HepG2 (cell line): ENCODE measurements at regions not wholly inside any gene's neighbourhood (a gene's known extent, or its start where the extent isn't known, plus 50 kb on each side); places are given as distances from the start of the nearest gene placed in this dataset.

Experiments used
- ATAC-seq: fragments of 200-7000 bp; cut with Tn5 transposase; 3 replicates; pipeline ENCODE4 v1.9.1; 2020; ENCODE audit warnings: mild to moderate bottlenecking, moderate library complexity
- BruUV-seq: library from RNA; stranded (reverse); fragments of 400-500 nt; replicated peaks from 2 replicates; lab custom pipeline; 2021; lab: Mats Ljungman, UMichigan
- CTCF ChIA-PET: fragments of 300-600 bp; formaldehyde crosslinking; extraction: SDS; loops from one replicate; lab custom pipeline; 2021; ENCODE audit warnings: low total read pairs, inconsistent platforms, low intra/inter-chr PET ratio; lab: Yijun Ruan, JAX
- POLR2A ChIA-PET: fragments of 350-600 bp; sonication (Branson Sonifier 250); formaldehyde crosslinking; loops from one replicate; lab custom pipeline; 2020; ENCODE audit warnings: antibody characterized with exemption, inconsistent platforms; lab: Yijun Ruan, JAX
- DNase-seq: peaks from one replicate; pipeline ENCODE4 v3.0.0-alpha.2; 2015; ENCODE audit warnings: low spot score
- FAIRE-seq: peaks from 3 replicates; lab custom pipeline; 2011; peaks lifted over from hg19 to GRCh38; lab: Jason Lieb, UNC
- H2AFZ ChIP-seq: one replicate; pipeline ENCODE4 v1.6.1; 2011; ENCODE audit warnings: low read length, inconsistent platforms
- H3K27ac ChIP-seq: fragments of 300-600 bp; 3 replicates; pipeline ENCODE4 v1.8.0; 2011; ENCODE audit warnings: mixed run types, mild to moderate bottlenecking, mixed read lengths, low read length, inconsistent platforms; ENCODE audit not compliant: insufficient read depth; ENCODE audit errors: extremely low read length
- H3K27me3 ChIP-seq, 2 experiments: fragments of 200-600 bp in 1 of 2; 2 replicates in 1 of 2; 3 replicates in 1 of 2; pipeline versions ENCODE4 v1.6.0 to v1.8.0; 2011; ENCODE audit warnings: low read length in 2 of 2, mild to moderate bottlenecking in 2 of 2, moderate library complexity in 2 of 2, inconsistent platforms in 1 of 2; ENCODE audit not compliant: insufficient read depth in 2 of 2, control insufficient read depth in 1 of 2
- H3K36me3 ChIP-seq, 2 experiments: fragments of 200-600 bp in 1 of 2; replicated peaks in 1 of 2; 2 replicates in 1 of 2; 3 replicates in 1 of 2; pipeline versions ENCODE4 v1.5.1 to v1.8.0; 2011; ENCODE audit warnings: low read length in 2 of 2, inconsistent platforms in 1 of 2; ENCODE audit not compliant: insufficient read depth in 2 of 2, control insufficient read depth in 1 of 2
- H3K4me1 ChIP-seq: 2 replicates; pipeline ENCODE4 v1.5.1; 2012; ENCODE audit warnings: low read length, inconsistent platforms; ENCODE audit not compliant: insufficient read depth
- H3K4me2 ChIP-seq: 2 replicates; pipeline ENCODE4 v1.6.0; 2011; ENCODE audit warnings: low read depth, low read length, inconsistent platforms
- H3K4me3 ChIP-seq, 3 experiments: fragments of 200-600 bp in 1 of 3; sonication (generic), shearing (Covaris generic) in 1 of 3; replicated peaks in 1 of 3; 2 replicates each; pipeline ENCODE4 v1.5.1; 2011 to 2016; ENCODE audit warnings: low read length in 3 of 3, inconsistent platforms in 2 of 3, low read depth in 2 of 3, mild to moderate bottlenecking in 2 of 3, control low read depth in 1 of 3, mixed read lengths in 1 of 3; ENCODE audit not compliant: insufficient read depth in 1 of 3
- H3K79me2 ChIP-seq: one replicate; pipeline ENCODE4 v1.6.1; 2011; ENCODE audit warnings: low read length, inconsistent platforms; ENCODE audit not compliant: insufficient read depth
- H3K9ac ChIP-seq: 2 replicates; pipeline ENCODE4 v1.6.0; 2011; ENCODE audit warnings: mild to moderate bottlenecking, low read depth, low read length, inconsistent platforms; ENCODE audit not compliant: insufficient read depth
- H3K9me3 ChIP-seq: 2 replicates; pipeline ENCODE4 v1.5.1; 2012; ENCODE audit warnings: mild to moderate bottlenecking, low read length
- H4K20me1 ChIP-seq: 2 replicates; pipeline ENCODE4 v1.6.0; 2011; ENCODE audit warnings: inconsistent platforms, mild to moderate bottlenecking, low read length, moderate library complexity; ENCODE audit not compliant: insufficient read depth
- ARHGAP35 ChIP-seq: sonication (generic); formaldehyde crosslinking; IDR thresholded peaks from 2 replicates; pipeline ENCODE4 v1.9.0; 2022; ENCODE audit warnings: mild to moderate bottlenecking, inconsistent platforms, moderate library complexity, missing genetic modification reagents, borderline replicate concordance
- BORCS8-MEF2B ChIP-seq: sonication (generic); formaldehyde crosslinking; IDR thresholded peaks from 2 replicates; pipeline ENCODE4 v1.8.0; 2022; ENCODE audit warnings: mild to moderate bottlenecking, missing genetic modification reagents
- BRCA1 ChIP-seq: sonication (generic); formaldehyde crosslinking; IDR thresholded peaks from 2 replicates; pipeline ENCODE4 v1.4.0; 2020; ENCODE audit warnings: missing genetic modification reagents
- CCAR2 ChIP-seq: fragments of 200-400 bp; formaldehyde crosslinking; optimal IDR thresholded peaks from 2 replicates; pipeline ENCODE3; 2018; ENCODE audit warnings: low read depth, mild to moderate bottlenecking, low read length, moderate library complexity
- KLF15 ChIP-seq: sonication (generic); formaldehyde crosslinking; IDR thresholded peaks from 2 replicates; pipeline ENCODE4 v1.8.1; 2023; ENCODE audit warnings: borderline replicate concordance, mild to moderate bottlenecking, inconsistent platforms, missing genetic modification reagents, mixed read lengths
- MAFF ChIP-seq: IDR thresholded peaks from 2 replicates; pipeline ENCODE4 v1.6.1; 2011; ENCODE audit warnings: low read depth, low read length, improper control_type of control experiment
- MAFK ChIP-seq, 2 experiments: IDR thresholded peaks in 1 of 2; conservative IDR thresholded peaks in 1 of 2; 2 replicates each; pipeline ENCODE4 v1.6.1; 2011; ENCODE audit warnings: improper control_type of control experiment in 2 of 2, low read length in 2 of 2
- MXI1 ChIP-seq: IDR thresholded peaks from 3 replicates; pipeline ENCODE4 v1.6.1; 2012; ENCODE audit warnings: low read depth, low read length, inconsistent platforms, borderline replicate concordance
- NCOR1 ChIP-seq: fragments of 200-600 bp; sonication (generic); IDR thresholded peaks from 2 replicates; pipeline ENCODE4 v1.7.0; 2017; ENCODE audit warnings: antibody characterized with exemption, low read length, borderline replicate concordance
- RAD21 ChIP-seq: fragments of 450-650 bp; formaldehyde crosslinking; IDR thresholded peaks from 2 replicates; pipeline ENCODE4 v1.5.0; 2020; ENCODE audit warnings: mild to moderate bottlenecking
- RARA ChIP-seq: IDR thresholded peaks from 2 replicates; pipeline ENCODE4 v1.6.1; 2016; ENCODE audit warnings: missing genetic modification reagents, missing compliant biosample characterization
- REXO4 ChIP-seq: sonication (generic); formaldehyde crosslinking; IDR thresholded peaks from 2 replicates; pipeline ENCODE4 v1.8.0; 2022; ENCODE audit warnings: missing genetic modification reagents, mild to moderate bottlenecking, borderline replicate concordance
- RFX3 ChIP-seq: IDR thresholded peaks from 2 replicates; pipeline ENCODE4 v1.6.1; 2016; ENCODE audit warnings: missing biosample characterization, missing genetic modification reagents
- RXRA ChIP-seq: sonication (generic); formaldehyde crosslinking; IDR thresholded peaks from 2 replicates; pipeline ENCODE4 v1.5.1; 2020; ENCODE audit warnings: missing genetic modification reagents
- SRY ChIP-seq: sonication (generic); formaldehyde crosslinking; IDR thresholded peaks from 2 replicates; pipeline ENCODE4 v1.8.0; 2022; ENCODE audit warnings: mild to moderate bottlenecking, missing genetic modification reagents
- ZNF670 ChIP-seq: sonication (generic); formaldehyde crosslinking; IDR thresholded peaks from 2 replicates; pipeline ENCODE4 v1.8.0; 2022; ENCODE audit warnings: mild to moderate bottlenecking, missing genetic modification reagents, borderline replicate concordance
- ZNF672 ChIP-seq: sonication (generic); formaldehyde crosslinking; IDR thresholded peaks from 2 replicates; pipeline ENCODE4 v1.8.1; 2022; ENCODE audit warnings: missing genetic modification reagents
- whole genome bisulfite sequencing: methylation state at CpG from one replicate; pipeline ENCODE4 v1.1.6; 2017; ENCODE audit warnings: low lambda C conversion rate; 5-methylcytosine and 5-hydroxymethylcytosine counted together
- in situ Hi-C: cut with HindIII; loops from 2 replicates; pipeline ENCODE4 v1.10.0; 2017; ENCODE audit warnings: low pct_unique_long_range_greater_than_20kb; ENCODE audit not compliant: extremely low pct_ligation_motif_present
- intact Hi-C: fragments of 100-400 bp; cut with micrococcal nuclease; formaldehyde crosslinking; loops from one replicate; pipeline ENCODE4 v1.10.0; 2022; ENCODE audit not compliant: unreplicated experiment
- TF ChIP-seq, protein P1 (sequence below): sonication (generic); formaldehyde crosslinking; IDR thresholded peaks from 2 replicates; pipeline ENCODE4 v1.8.1; 2022; ENCODE audit warnings: low read depth, mild to moderate bottlenecking, missing genetic modification reagents
- TF ChIP-seq, protein P2 (sequence below): sonication (generic); formaldehyde crosslinking; IDR thresholded peaks from 2 replicates; pipeline ENCODE4 v1.4.0; 2020; ENCODE audit warnings: missing genetic modification reagents

DNA sequence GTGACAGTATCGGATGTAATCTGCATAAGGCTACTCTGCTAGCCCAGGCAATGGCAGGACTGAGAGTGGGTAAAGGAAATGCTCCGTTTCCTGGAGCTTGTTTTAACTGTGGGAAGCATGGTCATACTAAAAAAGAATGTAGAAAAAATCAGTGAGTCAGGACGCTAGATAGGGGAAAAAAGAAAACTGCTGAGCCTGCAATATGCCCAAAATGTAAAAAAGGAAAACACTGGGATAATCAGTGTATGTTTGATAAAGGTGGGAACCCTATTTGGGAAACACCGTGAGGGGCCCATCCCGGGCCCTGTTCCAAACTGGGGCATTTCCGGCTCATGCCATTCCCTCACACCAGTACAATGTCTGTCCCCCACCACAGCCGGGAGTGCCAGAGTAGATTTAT lies 775.8 kb downstream of the ZPLD1 start:
- Histone ChIP-seq H3K27me3 (no peaks in the 10 kb centered on the region), H4K20me1 (no peaks in the 10 kb centered on the region), H3K4me1 (no peaks in the 10 kb centered on the region), H3K27ac (no peak overlapping the region), H3K4me3 (no peak overlapping the region), H3K79me2 (no peaks in the 10 kb centered on the region), H3K9me3 (no peaks in the 10 kb centered on the region), H3K4me2 (no peak overlapping the region), H3K36me3 (no peaks in the 10 kb centered on the region), H3K9ac (no peak overlapping the region), H2AFZ (no peak overlapping the region)
- ATAC-seq, result no peak
- CTCF ChIA-PET, result no interaction called here
- 13% methylated on average over 6 of the region's 7 CpGs for WGBS
- no peak for DNase-seq
- TF ChIP-seq MAFK (conservative IDR thresholded peaks at IDR 0.05 in 1 of 2, IDR thresholded peaks at IDR 0.05 in 1 of 2; ENCODE audit: low read length in 2 of 2), result peak; percentile 54 to 78; a peak in 3 of 4 replicates
- TF ChIP-seq, protein P1, sequence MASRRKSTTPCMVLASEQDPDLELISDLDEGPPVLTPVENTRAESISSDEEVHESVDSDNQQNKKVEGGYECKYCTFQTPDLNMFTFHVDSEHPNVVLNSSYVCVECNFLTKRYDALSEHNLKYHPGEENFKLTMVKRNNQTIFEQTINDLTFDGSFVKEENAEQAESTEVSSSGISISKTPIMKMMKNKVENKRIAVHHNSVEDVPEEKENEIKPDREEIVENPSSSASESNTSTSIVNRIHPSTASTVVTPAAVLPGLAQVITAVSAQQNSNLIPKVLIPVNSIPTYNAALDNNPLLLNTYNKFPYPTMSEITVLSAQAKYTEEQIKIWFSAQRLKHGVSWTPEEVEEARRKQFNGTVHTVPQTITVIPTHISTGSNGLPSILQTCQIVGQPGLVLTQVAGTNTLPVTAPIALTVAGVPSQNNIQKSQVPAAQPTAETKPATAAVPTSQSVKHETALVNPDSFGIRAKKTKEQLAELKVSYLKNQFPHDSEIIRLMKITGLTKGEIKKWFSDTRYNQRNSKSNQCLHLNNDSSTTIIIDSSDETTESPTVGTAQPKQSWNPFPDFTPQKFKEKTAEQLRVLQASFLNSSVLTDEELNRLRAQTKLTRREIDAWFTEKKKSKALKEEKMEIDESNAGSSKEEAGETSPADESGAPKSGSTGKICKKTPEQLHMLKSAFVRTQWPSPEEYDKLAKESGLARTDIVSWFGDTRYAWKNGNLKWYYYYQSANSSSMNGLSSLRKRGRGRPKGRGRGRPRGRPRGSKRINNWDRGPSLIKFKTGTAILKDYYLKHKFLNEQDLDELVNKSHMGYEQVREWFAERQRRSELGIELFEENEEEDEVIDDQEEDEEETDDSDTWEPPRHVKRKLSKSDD (CRISPR knock-in tag), result no peak
- peak; percentile 57 for TF ChIP-seq MAFF
- in situ Hi-C loops (no loop called here), intact Hi-C loops (no loop called here)
- BruUV-seq, result no TSS peak
- POLR2A ChIA-PET, result no interaction called here
- no peak for FAIRE-seq

GRCh38 chr3:103218146-103218545 lies 783.3 kb downstream of the ZPLD1 start:
- H3K36me3 ChIP-seq, result no peaks in the 10 kb centered on the region
- H4K20me1 ChIP-seq, result no peaks in the 10 kb centered on the region
- DNase-seq (no peak), FAIRE-seq (no peak), ATAC-seq (no peak)
- intact Hi-C loops (no loop called here), in situ Hi-C loops (no loop called here)
- no peaks in the 10 kb centered on the region for H3K9me3 ChIP-seq
- no peak overlapping the region for H2AFZ ChIP-seq
- no peaks in the 10 kb centered on the region for H3K4me1 ChIP-seq
- no peak overlapping the region for H3K4me2 ChIP-seq
- no peak overlapping the region for H3K27ac ChIP-seq
- POLR2A ChIA-PET, result no interaction called here
- BruUV-seq, result no TSS peak
- CTCF ChIA-PET, result no interaction called here
- H3K4me3 ChIP-seq, result no peak overlapping the region
- 0% methylated on average over 1 of the region's 1 CpG for WGBS
- no peaks in the 10 kb centered on the region for H3K27me3 ChIP-seq
- H3K79me2 ChIP-seq, result no peaks in the 10 kb centered on the region
- no peak overlapping the region for H3K9ac ChIP-seq
- no peak for TF ChIP-seq ARHGAP35 (CRISPR knock-in tag)
- no peak for TF ChIP-seq RAD21
- TF ChIP-seq ZNF672 (CRISPR knock-in tag), result no peak
- no peak for TF ChIP-seq RXRA (CRISPR knock-in tag)
- no peak for TF ChIP-seq MXI1
- no peak for TF ChIP-seq ZNF670 (CRISPR knock-in tag)
- TF ChIP-seq RARA (CRISPR knock-in tag), result no peak
- TF ChIP-seq KLF15 (CRISPR knock-in tag), result no peak
- no peak for TF ChIP-seq CCAR2
- no peak for TF ChIP-seq BORCS8-MEF2B (CRISPR knock-in tag)
- TF ChIP-seq NCOR1, result no peak
- TF ChIP-seq REXO4 (CRISPR knock-in tag), result no peak
- TF ChIP-seq SRY (CRISPR knock-in tag), result no peak
- TF ChIP-seq RFX3, result no peak
- no peak for TF ChIP-seq BRCA1 (CRISPR knock-in tag)
- TF ChIP-seq, protein P2, sequence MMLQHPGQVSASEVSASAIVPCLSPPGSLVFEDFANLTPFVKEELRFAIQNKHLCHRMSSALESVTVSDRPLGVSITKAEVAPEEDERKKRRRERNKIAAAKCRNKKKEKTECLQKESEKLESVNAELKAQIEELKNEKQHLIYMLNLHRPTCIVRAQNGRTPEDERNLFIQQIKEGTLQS (CRISPR knock-in tag), result no peak
